ENCODE measurements at regions not wholly inside any gene's neighbourhood (a gene's known extent, or its start where the extent isn't known, plus 50 kb on each side); places are given as distances from the start of the nearest gene placed in this dataset.

DNA sequence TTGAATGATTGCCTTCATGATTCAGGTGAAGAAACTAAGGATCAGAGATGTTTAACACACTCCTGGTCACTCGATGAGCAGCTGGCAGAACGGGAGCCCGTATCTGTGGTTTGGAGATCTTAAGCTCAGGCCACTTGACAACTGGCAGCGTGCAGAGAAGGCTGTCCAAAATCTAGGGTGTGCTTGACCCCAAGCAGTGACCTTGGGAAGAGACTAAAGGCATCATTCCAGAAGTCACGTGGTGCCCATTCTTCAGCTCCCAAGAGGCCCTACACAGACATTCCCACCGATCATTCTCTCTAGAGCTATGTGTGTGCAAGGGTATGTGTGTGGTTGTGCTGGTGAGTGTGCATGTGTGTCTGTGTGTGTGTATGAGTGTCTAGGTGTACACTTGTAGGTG, 493.8 kb downstream of the TCERG1L start:
- Histone ChIP-seq H3K4me1 (no peaks in the 10 kb centered on the region), H3K36me3 (no peaks in the 10 kb centered on the region), H3K4me3 (no peak overlapping the region), H3K27me3 (no peaks in the 10 kb centered on the region), H3K27ac (no peak overlapping the region), H3K9me3 (no peaks in the 10 kb centered on the region)
- DNase-seq: no peak
- TF ChIP-seq POLR2AphosphoS5 (IDR thresholded peaks at IDR 0.05) (no peak), POLR2A (IDR thresholded peaks at IDR 0.05) (no peak), EP300 (IDR thresholded peaks at IDR 0.05) (no peak)
- TF ChIP-seq, protein P1, sequence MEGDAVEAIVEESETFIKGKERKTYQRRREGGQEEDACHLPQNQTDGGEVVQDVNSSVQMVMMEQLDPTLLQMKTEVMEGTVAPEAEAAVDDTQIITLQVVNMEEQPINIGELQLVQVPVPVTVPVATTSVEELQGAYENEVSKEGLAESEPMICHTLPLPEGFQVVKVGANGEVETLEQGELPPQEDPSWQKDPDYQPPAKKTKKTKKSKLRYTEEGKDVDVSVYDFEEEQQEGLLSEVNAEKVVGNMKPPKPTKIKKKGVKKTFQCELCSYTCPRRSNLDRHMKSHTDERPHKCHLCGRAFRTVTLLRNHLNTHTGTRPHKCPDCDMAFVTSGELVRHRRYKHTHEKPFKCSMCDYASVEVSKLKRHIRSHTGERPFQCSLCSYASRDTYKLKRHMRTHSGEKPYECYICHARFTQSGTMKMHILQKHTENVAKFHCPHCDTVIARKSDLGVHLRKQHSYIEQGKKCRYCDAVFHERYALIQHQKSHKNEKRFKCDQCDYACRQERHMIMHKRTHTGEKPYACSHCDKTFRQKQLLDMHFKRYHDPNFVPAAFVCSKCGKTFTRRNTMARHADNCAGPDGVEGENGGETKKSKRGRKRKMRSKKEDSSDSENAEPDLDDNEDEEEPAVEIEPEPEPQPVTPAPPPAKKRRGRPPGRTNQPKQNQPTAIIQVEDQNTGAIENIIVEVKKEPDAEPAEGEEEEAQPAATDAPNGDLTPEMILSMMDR (IDR thresholded peaks at IDR 0.05): no peak
- WGBS, 2 donors: 69 to 90% methylated on average over 3 to 6 of the region's 6 CpGs
- no peak for ATAC-seq (ENCODE audit: low FRiP score in 2 of 2)

GRCh38 chr10:130820880-130821482, 490.5 kb downstream of the TCERG1L start:
- Histone ChIP-seq H3K36me3 (no peaks in the 10 kb centered on the region), H3K4me3 (no peak overlapping the region), H3K4me1 (no peaks in the 10 kb centered on the region), H3K27ac (no peak overlapping the region), H3K27me3 (no peaks in the 10 kb centered on the region), H3K9me3 (peaks cover 5 to 10% (median 7%) of the 10 kb centered on the region in 4 donors)
- WGBS, 2 donors: 52 to 77% methylated on average over 10 to 11 of the region's 11 CpGs
- no peak for DNase-seq
- no peak for ATAC-seq (ENCODE audit: low FRiP score in 2 of 2)
- TF ChIP-seq EP300 (IDR thresholded peaks at IDR 0.05) (no peak), POLR2AphosphoS5 (IDR thresholded peaks at IDR 0.05) (no peak), POLR2A (IDR thresholded peaks at IDR 0.05) (no peak)
- TF ChIP-seq, protein P1 (IDR thresholded peaks at IDR 0.05): no peak

DNA sequence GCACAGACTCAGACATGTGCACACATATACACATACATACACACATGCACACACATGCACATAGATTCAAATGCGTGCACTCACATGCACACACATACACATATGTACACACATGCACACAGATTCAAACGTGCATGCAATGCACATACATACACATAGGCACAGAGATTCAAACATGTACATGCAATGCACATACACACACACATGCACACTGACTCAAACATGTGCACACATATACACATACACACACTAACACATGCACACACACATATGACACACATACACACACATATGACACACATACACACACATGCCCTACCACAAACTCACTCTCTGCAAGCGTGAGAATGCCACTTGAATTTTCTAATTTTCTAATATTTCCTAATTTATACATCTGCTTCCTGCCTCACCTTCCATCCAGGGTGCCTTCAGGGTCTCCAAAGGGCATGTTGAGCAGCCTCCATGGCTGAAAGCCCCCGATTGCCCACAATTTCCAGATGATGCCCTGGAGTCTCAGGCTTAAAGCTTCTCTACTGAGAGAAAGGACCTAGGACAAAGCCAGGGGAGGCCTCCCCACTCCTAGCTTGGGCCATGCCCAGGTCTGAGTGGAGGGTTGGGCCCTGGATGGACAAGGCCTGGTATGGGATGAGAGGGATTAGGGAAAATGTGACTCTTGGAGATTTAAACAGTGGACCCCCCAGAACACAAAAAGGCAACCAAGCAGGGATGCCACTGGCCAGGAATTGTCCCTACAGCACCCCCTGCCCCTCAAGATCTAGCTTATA, 487.1 kb downstream of the TCERG1L start:
- H3K9me3 ChIP-seq: peaks cover 13 to 20% (median 16%) of the 10 kb centered on the region in 4 donors
- H3K27ac ChIP-seq: no peak overlapping the region
- 84 to 86% methylated on average over 4 of the region's 4 CpGs for WGBS, 2 donors
- H3K4me1 ChIP-seq: no peaks in the 10 kb centered on the region
- no peak for DNase-seq
- H3K4me3 ChIP-seq: no peak overlapping the region
- TF ChIP-seq, protein P1 (IDR thresholded peaks at IDR 0.05): no peak
- H3K27me3 ChIP-seq: no peaks in the 10 kb centered on the region
- no peaks in the 10 kb centered on the region for H3K36me3 ChIP-seq
- peak in 1 of 2 donors; percentile 57 for ATAC-seq (ENCODE audit: low FRiP score in 2 of 2)

- H3K9me3 ChIP-seq: no peaks in the 10 kb centered on the region
- WGBS, 2 donors: 87 to 89% methylated on average over 12 to 14 of the region's 14 CpGs
- TF ChIP-seq, protein P1 (IDR thresholded peaks at IDR 0.05): no peak
- no peak for TF ChIP-seq POLR2AphosphoS5 (IDR thresholded peaks at IDR 0.05)
- no peak for TF ChIP-seq EP300 (IDR thresholded peaks at IDR 0.05)
- TF ChIP-seq POLR2A (IDR thresholded peaks at IDR 0.05): no peak
- no peak overlapping the region for H3K27ac ChIP-seq
- H3K4me3 ChIP-seq: no peak overlapping the region
- H3K36me3 ChIP-seq: no peaks in the 10 kb centered on the region
- H3K27me3 ChIP-seq: no peaks in the 10 kb centered on the region
- no peaks in the 10 kb centered on the region for H3K4me1 ChIP-seq
- peak in 1 of 2 donors; percentile 30 for DNase-seq
- ATAC-seq (ENCODE audit: low FRiP score in 2 of 2): no peak
Measured at GRCh38 chr10:130833596-130833995, 477.9 kb downstream of the TCERG1L start.
